Activated CD8-positive, alpha-beta memory T cell treated with anti-CD3 and anti-CD28 coated beads, Interleukin-2, amount 10 ng/mL, durations not matched to agents 7 days and 5 days (primary cell): ENCODE measurements at regions not wholly inside any gene's neighbourhood (a gene's known extent, or its start where the extent isn't known, plus 50 kb on each side); places are given as distances from the start of the nearest gene placed in this dataset.
"Not testable (repeated sequence)": the region's sequence is repeated elsewhere in the genome, so short reads cannot be mapped to it uniquely, and the experiment has no call there.

ENCODE experiments used
- ATAC-seq: fragments of 150-1000 bp; cut with Tn5 transposase; one replicate; pipeline ENCODE4 v1.10.0; 2021; ENCODE audit warnings: moderate library complexity
- CTCF ChIA-PET: fragments of 350-600 bp; sonication (Branson Sonifier 250); formaldehyde crosslinking; loops from one replicate; lab custom pipeline; 2021; ENCODE audit warnings: antibody characterized with exemption; lab: Charles Lee
- DNase-seq: peaks from one replicate; pipeline ENCODE4 v3.0.0-alpha.2; 2020
- H3K27ac Mint-ChIP-seq: one replicate; pipeline ENCODE4 v1.8.0; 2021; ENCODE audit warnings: mild to moderate bottlenecking, mixed read lengths
- H3K27me3 Mint-ChIP-seq: one replicate; pipeline ENCODE4 v1.8.0; 2021; ENCODE audit warnings: mixed read lengths
- H3K36me3 Mint-ChIP-seq: one replicate; pipeline ENCODE4 v1.8.0; 2021; ENCODE audit warnings: mild to moderate bottlenecking, mixed read lengths
- H3K4me1 Mint-ChIP-seq: one replicate; pipeline ENCODE4 v1.8.0; 2021; ENCODE audit warnings: mixed read lengths
- H3K4me3 Mint-ChIP-seq: one replicate; pipeline ENCODE4 v1.8.0; 2021; ENCODE audit warnings: mild to moderate bottlenecking, moderate library complexity, mixed read lengths
- H3K9me3 Mint-ChIP-seq: one replicate; pipeline ENCODE4 v1.8.0; 2022; ENCODE audit warnings: low read depth, mixed read lengths

DNA sequence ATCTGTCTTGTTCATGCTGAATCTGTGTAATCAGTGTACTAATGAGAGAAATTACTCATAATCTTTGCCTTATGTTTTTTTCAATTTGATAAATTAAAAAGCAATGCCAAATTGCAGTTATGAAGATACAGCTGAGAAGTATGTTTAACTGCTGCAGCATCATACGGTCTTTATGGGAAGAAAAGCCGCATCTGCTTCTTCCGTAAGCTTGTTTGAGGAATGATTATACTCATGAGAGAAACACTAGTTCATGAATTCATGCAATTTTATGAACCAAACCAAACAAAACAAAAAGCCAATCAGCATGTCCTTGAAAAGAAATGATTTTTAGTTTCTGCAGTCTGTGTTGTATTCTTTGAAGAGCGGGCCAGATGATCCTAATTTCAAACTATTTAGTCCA is 275.9 kb upstream of the ARHGEF26 start:
- DNase-seq (no peak), ATAC-seq (no peak)
- H3K36me3 Mint-ChIP-seq, result no peaks in the 10 kb centered on the region
- no peak overlapping the region for H3K4me3 Mint-ChIP-seq
- H3K4me1 Mint-ChIP-seq, result no peaks in the 10 kb centered on the region
- H3K27ac Mint-ChIP-seq, result no peak overlapping the region
- CTCF ChIA-PET, result no interaction called here
- H3K9me3 Mint-ChIP-seq, result no peaks in the 10 kb centered on the region
- peaks cover 3% of the 10 kb centered on the region for H3K27me3 Mint-ChIP-seq

DNA sequence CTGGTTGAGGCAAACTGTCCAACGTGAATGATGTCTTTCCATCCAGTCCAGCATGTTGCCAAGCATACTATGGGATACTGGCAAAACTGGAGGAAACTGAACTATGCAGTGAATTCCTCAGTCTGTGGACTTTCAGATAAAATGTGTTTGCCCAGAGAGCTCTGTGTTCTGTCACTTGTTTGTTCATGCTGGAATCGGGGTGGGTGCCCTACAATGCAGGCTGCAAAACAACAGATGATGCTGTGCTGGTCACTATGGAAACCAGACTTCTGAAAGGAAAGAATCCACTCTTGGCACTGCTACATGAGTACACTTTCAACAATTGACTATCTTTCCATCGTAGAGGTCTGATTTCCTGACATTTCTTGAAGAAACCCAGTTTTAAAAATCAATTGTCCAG is 272.5 kb upstream of the ARHGEF26 start:
- ATAC-seq (no peak), DNase-seq (no peak)
- Mint-ChIP-seq H3K36me3 (no peaks in the 10 kb centered on the region), H3K27me3 (peaks cover 7% of the 10 kb centered on the region), H3K27ac (no peak overlapping the region), H3K4me3 (no peak overlapping the region), H3K9me3 (no peaks in the 10 kb centered on the region), H3K4me1 (no peaks in the 10 kb centered on the region)
- CTCF ChIA-PET, result no interaction called here

GRCh38 chr3:153852355-153852754 is 268.8 kb upstream of the ARHGEF26 start:
- no peak for ATAC-seq
- Mint-ChIP-seq H3K4me3 (no peak overlapping the region), H3K9me3 (no peaks in the 10 kb centered on the region), H3K27ac (no peak overlapping the region), H3K4me1 (no peaks in the 10 kb centered on the region), H3K36me3 (no peaks in the 10 kb centered on the region), H3K27me3 (peaks cover 5% of the 10 kb centered on the region)
- CTCF ChIA-PET, result no interaction called here
- DNase-seq, result no peak

GRCh38 chr3:153853163-153853562 is 268.0 kb upstream of the ARHGEF26 start:
- H3K9me3 Mint-ChIP-seq, result no peaks in the 10 kb centered on the region
- ATAC-seq (no peak), DNase-seq (no peak)
- H3K27ac Mint-ChIP-seq, result no peak overlapping the region
- peaks cover 5% of the 10 kb centered on the region for H3K27me3 Mint-ChIP-seq
- CTCF ChIA-PET, result no interaction called here
- no peaks in the 10 kb centered on the region for H3K36me3 Mint-ChIP-seq
- H3K4me3 Mint-ChIP-seq, result no peak overlapping the region
- H3K4me1 Mint-ChIP-seq, result no peaks in the 10 kb centered on the region

DNA sequence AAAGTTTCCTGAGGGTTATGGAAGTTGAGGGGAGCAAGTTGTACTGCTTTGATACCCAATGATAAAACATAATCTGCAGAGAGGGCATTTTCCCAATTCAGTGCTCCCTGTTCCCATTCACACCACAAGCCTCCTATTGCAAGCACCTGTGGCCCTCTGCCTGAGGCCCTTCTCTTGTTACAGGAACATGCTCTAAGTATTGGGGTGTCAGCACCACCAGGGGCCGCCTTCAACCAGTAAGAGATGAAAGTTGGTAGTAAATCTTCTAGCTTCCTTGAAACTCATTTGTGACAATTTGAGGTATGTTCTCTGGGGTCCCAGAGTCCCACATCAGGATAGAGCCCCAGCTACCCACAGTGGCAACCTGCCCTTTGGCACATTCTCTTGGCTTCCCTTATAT is 265.4 kb upstream of the ARHGEF26 start:
- ATAC-seq, result no peak
- Mint-ChIP-seq H3K4me3 (no peak overlapping the region), H3K27ac (no peak overlapping the region), H3K4me1 (no peaks in the 10 kb centered on the region), H3K9me3 (no peaks in the 10 kb centered on the region), H3K27me3 (peaks cover 5% of the 10 kb centered on the region), H3K36me3 (no peaks in the 10 kb centered on the region)
- CTCF ChIA-PET, result no interaction called here
- DNase-seq, result no peak

- Mint-ChIP-seq H3K4me3 (no peak overlapping the region), H3K27ac (no peak overlapping the region), H3K9me3 (no peaks in the 10 kb centered on the region), H3K27me3 (peaks cover 5% of the 10 kb centered on the region), H3K36me3 (no peaks in the 10 kb centered on the region), H3K4me1 (no peaks in the 10 kb centered on the region)
- DNase-seq, result no peak
- no peak for ATAC-seq
- CTCF ChIA-PET, result no interaction called here
Measured at GRCh38 chr3:153856932-153857331, 264.3 kb upstream of the ARHGEF26 start.

- no peak for DNase-seq
- CTCF ChIA-PET, result no interaction called here
- H3K4me1 Mint-ChIP-seq, result no peaks in the 10 kb centered on the region
- H3K4me3 Mint-ChIP-seq, result no peak overlapping the region
- no peak for ATAC-seq
- no peaks in the 10 kb centered on the region for H3K36me3 Mint-ChIP-seq
- no peak overlapping the region for H3K27ac Mint-ChIP-seq
- H3K27me3 Mint-ChIP-seq, result no peaks in the 10 kb centered on the region
- no peaks in the 10 kb centered on the region for H3K9me3 Mint-ChIP-seq
Measured at GRCh38 chr3:153864793-153865192, 256.4 kb upstream of the ARHGEF26 start.

GRCh38 chr3:153866901-153867300 is 254.3 kb upstream of the ARHGEF26 start:
- CTCF ChIA-PET, result no interaction called here
- no peak overlapping the region for H3K4me3 Mint-ChIP-seq
- DNase-seq (no peak), ATAC-seq (no peak)
- H3K36me3 Mint-ChIP-seq, result no peaks in the 10 kb centered on the region
- H3K4me1 Mint-ChIP-seq, result no peaks in the 10 kb centered on the region
- no peaks in the 10 kb centered on the region for H3K9me3 Mint-ChIP-seq
- no peak overlapping the region for H3K27ac Mint-ChIP-seq
- H3K27me3 Mint-ChIP-seq, result no peaks in the 10 kb centered on the region

DNA sequence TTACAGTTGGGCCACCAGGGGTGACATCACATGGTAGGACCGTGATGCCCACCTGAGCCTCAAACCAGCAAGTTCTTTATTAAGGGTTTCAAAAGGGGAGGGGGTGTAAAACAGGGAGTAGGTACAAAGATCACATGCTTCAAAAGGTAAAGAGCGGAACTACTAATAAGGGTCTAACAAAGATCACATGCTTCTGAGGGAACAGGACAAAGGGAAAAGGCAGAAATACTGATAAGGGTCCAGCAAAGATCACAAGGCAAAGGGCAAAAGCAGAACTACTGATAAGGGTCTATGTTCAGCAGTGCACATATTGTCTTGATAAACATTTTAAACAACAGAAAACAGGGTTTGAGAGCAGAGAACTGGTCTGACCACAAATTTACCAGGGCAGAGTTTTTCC is 246.8 kb upstream of the ARHGEF26 start:
- CTCF ChIA-PET, H3K4me3 Mint-ChIP-seq: not testable (repeated sequence)

DNA sequence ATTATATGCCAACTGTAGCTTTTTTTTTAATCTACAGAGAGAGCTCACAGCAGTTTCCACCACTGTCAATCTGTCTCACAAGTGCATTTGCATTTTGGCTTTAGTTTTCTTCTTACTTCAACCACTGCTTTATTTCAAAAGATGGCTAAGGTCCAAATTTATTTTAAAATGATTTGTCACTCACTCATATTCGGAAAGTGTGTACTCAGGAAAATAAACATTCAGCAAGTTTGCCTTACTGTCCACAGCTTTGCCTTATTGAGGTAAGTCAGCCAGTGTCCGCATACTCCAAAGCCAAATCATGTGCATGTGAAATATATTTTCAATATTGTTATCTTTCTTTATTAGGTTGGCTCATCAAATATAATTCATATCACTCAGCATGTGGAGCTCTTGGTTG is 240.7 kb upstream of the ARHGEF26 start:
- H3K4me3 Mint-ChIP-seq, result no peak overlapping the region
- H3K9me3 Mint-ChIP-seq, result no peaks in the 10 kb centered on the region
- DNase-seq (no peak), ATAC-seq (no peak)
- H3K36me3 Mint-ChIP-seq, result no peaks in the 10 kb centered on the region
- H3K27me3 Mint-ChIP-seq, result no peaks in the 10 kb centered on the region
- H3K4me1 Mint-ChIP-seq, result no peaks in the 10 kb centered on the region
- CTCF ChIA-PET, result no interaction called here
- no peak overlapping the region for H3K27ac Mint-ChIP-seq

More for the DNA sequence above, 246.8 kb upstream of the ARHGEF26 start:
- not testable (repeated sequence) for H3K4me1 Mint-ChIP-seq, H3K27me3 Mint-ChIP-seq, H3K9me3 Mint-ChIP-seq, H3K36me3 Mint-ChIP-seq, ATAC-seq, H3K27ac Mint-ChIP-seq, DNase-seq

GRCh38 chr3:153881201-153881600 is 240.0 kb upstream of the ARHGEF26 start:
- Mint-ChIP-seq H3K4me1 (no peaks in the 10 kb centered on the region), H3K4me3 (no peak overlapping the region), H3K9me3 (no peaks in the 10 kb centered on the region), H3K36me3 (no peaks in the 10 kb centered on the region), H3K27ac (no peak overlapping the region), H3K27me3 (no peaks in the 10 kb centered on the region)
- CTCF ChIA-PET, result no interaction called here
- DNase-seq, result no peak
- ATAC-seq, result no peak

- H3K4me3 Mint-ChIP-seq, result no peak overlapping the region
- CTCF ChIA-PET, result no interaction called here
- H3K4me1 Mint-ChIP-seq, result no peaks in the 10 kb centered on the region
- H3K27me3 Mint-ChIP-seq, result no peaks in the 10 kb centered on the region
- H3K36me3 Mint-ChIP-seq, result no peaks in the 10 kb centered on the region
- no peaks in the 10 kb centered on the region for H3K9me3 Mint-ChIP-seq
- no peak overlapping the region for H3K27ac Mint-ChIP-seq
- no peak for ATAC-seq
- no peak for DNase-seq
Measured at GRCh38 chr3:153885359-153885758, 235.8 kb upstream of the ARHGEF26 start.

DNA sequence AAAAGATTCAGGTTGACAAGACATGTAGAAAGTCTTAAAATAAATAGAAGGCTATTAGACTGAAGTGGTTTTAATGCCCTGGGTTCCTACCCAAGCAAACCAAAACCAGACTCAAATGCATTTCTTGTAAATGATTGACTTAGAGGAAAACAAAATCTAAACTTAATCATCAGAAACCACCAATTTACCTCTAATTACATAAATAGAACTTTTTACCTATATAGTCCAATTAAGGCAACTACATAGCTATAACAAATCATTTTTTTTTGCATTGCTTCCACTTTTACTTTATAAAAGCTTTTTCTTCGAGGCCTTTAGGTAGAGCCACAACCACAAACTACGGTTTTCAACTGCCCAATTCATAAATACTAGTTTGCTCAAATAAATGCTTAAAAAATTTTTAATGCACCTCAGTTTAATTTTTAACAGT is 231.3 kb upstream of the ARHGEF26 start:
- Mint-ChIP-seq H3K9me3 (no peaks in the 10 kb centered on the region), H3K4me1 (no peaks in the 10 kb centered on the region), H3K27ac (no peak overlapping the region), H3K27me3 (no peaks in the 10 kb centered on the region), H3K4me3 (no peak overlapping the region), H3K36me3 (no peaks in the 10 kb centered on the region)
- no peak for DNase-seq
- CTCF ChIA-PET, result no interaction called here
- ATAC-seq, result no peak

- Mint-ChIP-seq H3K36me3 (no peaks in the 10 kb centered on the region), H3K27me3 (no peaks in the 10 kb centered on the region), H3K9me3 (no peaks in the 10 kb centered on the region), H3K4me1 (no peaks in the 10 kb centered on the region), H3K27ac (no peak overlapping the region), H3K4me3 (no peak overlapping the region)
- CTCF ChIA-PET, result no interaction called here
- ATAC-seq (no peak), DNase-seq (no peak)
Measured at GRCh38 chr3:153892126-153892525, 229.1 kb upstream of the ARHGEF26 start.

DNA sequence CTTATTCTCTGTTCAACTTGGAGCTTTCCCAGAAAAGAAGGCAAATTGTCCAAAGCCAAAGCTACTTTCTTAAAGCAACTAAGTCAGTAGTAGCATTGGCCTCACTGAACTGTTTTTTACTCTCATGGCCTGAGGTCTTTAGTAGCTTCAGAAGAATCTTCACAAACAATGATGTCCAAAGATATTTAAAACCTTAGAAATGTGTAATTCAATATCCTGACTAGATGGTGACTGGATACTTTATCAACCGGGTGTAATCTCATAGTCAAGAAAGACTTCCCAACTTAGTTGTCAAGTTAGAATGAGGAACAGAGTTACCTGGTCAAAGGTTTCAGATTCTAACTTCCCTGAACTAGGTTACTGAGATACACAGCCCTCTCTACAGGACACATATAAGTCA is 226.3 kb upstream of the ARHGEF26 start:
- no peak for DNase-seq
- CTCF ChIA-PET, result no interaction called here
- no peaks in the 10 kb centered on the region for H3K27me3 Mint-ChIP-seq
- ATAC-seq, result no peak
- H3K9me3 Mint-ChIP-seq, result no peaks in the 10 kb centered on the region
- H3K27ac Mint-ChIP-seq, result no peak overlapping the region
- H3K4me1 Mint-ChIP-seq, result no peaks in the 10 kb centered on the region
- H3K36me3 Mint-ChIP-seq, result no peaks in the 10 kb centered on the region
- H3K4me3 Mint-ChIP-seq, result no peak overlapping the region
